Epithelial cell of proximal tubule (primary cell): ENCODE measurements at regions not wholly inside any gene's neighbourhood (a gene's known extent, or its start where the extent isn't known, plus 50 kb on each side); places are given as distances from the start of the nearest gene placed in this dataset.
A peak's percentile ranks its signal among the peaks of the same experiment; 100 is the strongest.

Experiments used
- DNase-seq: peaks from one replicate; pipeline ENCODE4 v3.0.0-alpha.2; 2011; ENCODE audit warnings: low read depth
- H3K4me3 ChIP-seq: 2 replicates; pipeline ENCODE4 v1.5.1; 2011; ENCODE audit warnings: low read depth, mild to moderate bottlenecking, low read length
- TF ChIP-seq, protein P1 (sequence below): conservative IDR thresholded peaks from 2 replicates; pipeline ENCODE4 v1.5.1; 2012; ENCODE audit warnings: low read depth, mild to moderate bottlenecking, low read length

DNA sequence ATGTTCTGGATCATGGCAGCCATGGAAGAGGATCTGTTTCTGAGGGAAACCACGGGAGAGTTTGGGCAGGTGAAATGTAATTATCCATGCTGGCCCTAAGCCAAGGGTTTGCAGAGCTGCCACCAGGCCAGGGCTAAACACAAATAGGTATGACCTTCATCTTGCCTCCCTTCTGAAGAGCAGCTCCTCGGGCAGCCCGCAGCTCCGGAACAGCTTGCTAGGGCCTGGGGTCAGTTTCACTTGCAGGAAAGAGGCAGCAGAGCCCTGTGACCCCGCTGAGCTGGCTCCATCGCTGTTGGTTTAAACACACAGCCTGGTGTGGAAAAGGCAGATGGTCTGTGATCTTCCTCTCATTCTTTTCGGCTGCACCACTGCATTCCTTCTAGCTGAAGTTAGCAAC is 141.4 kb downstream of the TMEM38B start:
- no peak for DNase-seq
- H3K4me3 ChIP-seq = no peak overlapping the region
- TF ChIP-seq, protein P1, sequence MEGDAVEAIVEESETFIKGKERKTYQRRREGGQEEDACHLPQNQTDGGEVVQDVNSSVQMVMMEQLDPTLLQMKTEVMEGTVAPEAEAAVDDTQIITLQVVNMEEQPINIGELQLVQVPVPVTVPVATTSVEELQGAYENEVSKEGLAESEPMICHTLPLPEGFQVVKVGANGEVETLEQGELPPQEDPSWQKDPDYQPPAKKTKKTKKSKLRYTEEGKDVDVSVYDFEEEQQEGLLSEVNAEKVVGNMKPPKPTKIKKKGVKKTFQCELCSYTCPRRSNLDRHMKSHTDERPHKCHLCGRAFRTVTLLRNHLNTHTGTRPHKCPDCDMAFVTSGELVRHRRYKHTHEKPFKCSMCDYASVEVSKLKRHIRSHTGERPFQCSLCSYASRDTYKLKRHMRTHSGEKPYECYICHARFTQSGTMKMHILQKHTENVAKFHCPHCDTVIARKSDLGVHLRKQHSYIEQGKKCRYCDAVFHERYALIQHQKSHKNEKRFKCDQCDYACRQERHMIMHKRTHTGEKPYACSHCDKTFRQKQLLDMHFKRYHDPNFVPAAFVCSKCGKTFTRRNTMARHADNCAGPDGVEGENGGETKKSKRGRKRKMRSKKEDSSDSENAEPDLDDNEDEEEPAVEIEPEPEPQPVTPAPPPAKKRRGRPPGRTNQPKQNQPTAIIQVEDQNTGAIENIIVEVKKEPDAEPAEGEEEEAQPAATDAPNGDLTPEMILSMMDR = no peak

DNA sequence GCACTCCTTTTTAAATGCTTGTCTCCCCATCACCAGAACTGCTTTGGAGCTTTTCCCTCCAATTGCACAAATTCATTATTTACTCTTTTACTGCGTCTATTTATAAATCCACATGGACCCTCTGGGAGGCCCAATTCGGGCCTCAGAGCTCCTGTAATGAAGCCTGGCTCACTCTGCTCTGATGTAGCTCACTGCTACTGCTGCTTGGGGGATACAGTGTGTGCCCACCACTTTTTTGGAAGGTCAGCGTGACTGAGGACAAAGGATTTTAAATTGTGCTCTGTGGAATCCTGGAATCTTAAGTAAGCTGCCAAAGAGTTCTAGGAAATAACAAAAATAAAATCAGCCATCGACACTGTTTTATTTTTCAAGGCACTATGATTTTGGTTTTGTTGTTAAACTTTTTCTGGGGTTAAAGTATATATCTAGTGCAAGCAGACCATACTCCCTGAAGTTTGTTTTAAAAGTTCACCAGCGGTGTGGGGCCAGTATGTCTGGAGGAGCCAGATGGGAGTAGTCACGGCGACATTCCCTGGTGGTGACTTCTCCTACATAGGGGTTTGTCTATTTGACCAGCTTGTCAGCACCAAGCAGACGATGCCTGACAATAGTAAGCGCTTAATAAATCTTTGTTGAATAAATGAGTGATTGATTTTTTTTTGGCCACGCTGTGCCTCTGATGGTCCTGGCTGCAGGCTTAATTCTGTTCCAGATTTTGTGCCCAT is 142.8 kb downstream of the TMEM38B start:
- no peak for DNase-seq
- TF ChIP-seq, protein P1 = no peak
- no peak overlapping the region for H3K4me3 ChIP-seq

DNA sequence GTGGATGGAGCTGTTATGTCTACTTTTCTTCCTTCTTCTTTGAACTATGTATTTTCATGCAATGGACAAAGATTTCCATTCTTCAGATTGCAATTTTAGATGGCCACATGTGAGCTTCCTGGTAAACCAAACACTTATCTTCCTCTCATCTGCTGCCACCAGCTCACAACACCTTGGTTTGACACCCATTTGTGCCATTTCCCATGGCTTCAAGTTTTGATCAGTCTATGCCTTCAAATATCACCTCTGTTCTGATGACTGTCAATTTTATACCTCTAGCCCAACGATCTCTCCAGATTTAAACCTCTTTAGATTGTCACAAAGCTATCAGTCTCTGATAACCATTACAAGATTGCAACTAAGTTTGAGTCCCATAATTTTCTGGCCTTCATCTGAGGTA is 147.2 kb downstream of the TMEM38B start:
- TF ChIP-seq, protein P1 = no peak
- no peak for DNase-seq
- H3K4me3 ChIP-seq = no peak overlapping the region

DNA sequence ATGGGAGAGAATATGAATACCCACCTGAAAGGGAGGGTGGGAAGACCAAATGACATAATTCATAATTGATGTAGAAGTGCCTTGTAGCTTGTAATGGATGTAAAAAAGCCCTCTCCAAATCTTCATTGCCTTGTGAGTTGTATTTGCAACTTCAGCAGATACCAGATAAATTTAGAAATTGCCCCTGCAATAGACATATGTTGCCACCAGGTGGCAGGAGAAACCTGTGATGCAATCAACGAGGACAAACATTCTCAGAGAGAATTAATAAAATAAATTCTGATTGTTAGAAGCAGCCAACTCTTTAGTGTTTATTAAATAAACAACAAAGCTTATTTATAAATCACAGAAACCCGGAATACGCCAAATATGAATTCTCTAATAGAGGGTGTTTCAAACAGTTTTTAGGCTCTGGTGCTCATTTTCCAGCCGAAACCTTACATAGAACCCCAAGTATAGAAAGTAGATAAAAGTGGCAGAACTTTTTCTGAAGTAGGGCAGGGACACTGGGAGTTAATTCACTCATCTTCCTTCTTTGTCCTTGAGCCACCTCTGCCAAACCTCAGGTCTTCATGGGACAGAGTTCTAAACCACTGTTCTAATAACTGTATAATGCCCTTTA is 147.8 kb downstream of the TMEM38B start:
- H3K4me3 ChIP-seq = no peak overlapping the region
- TF ChIP-seq, protein P1 = peak; percentile 90
- DNase-seq = peak; percentile 6

DNA sequence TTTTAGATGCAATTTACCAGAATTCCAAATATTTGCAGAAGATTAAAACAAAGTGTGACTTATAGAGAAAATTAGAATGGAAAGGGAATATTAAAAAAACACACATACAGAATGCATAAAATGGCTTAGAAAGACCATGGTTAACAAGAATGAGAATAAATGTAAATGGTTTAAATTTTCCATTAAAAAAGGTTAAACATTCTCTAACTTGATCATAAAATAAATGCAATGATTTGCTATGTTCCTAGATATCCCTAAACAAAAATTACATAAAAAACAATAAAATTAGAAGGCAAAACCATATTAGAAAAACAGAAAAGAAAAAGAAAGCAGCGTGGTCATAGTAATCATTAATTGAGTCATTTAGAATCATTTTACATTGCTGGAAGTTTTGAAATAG is 152.5 kb downstream of the TMEM38B start:
- TF ChIP-seq, protein P1 = no peak
- no peak for DNase-seq
- H3K4me3 ChIP-seq = no peak overlapping the region

DNA sequence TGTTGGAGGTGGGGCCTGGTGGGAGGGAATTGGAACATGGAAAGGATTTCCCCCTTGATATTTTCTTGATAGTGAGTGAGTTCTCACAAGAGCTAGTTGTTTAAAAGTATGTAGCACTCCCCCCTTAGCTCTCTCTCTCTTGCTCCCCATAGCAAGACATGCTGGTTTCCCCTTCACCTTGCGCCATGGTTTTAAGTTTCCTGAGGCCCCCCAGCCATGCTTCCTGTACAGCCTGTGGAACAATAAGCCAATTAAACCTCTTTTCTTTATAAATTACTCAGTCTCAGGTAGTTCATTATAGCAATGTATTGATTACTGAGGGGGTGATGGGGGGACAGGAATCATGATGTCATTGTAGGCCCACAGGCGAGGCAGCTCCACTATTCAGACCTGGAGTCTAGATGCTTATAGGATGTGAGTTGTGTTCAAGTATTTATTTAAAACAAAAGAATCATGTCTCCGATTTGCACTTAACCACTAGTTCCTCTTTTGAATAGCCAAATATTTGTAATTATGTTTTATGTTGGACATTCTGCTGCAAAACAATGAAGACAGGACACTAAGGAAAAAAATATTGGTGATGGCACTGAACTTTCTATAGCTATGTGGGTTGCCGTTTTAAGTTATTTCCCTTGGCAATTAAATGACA is 156.6 kb downstream of the TMEM38B start:
- no peak for DNase-seq
- TF ChIP-seq, protein P1 = no peak
- no peak overlapping the region for H3K4me3 ChIP-seq
